ENCODE measurements at regions not wholly inside any gene's neighbourhood (a gene's known extent, or its start where the extent isn't known, plus 50 kb on each side); places are given as distances from the start of the nearest gene placed in this dataset.

- TF ChIP-seq SP1 (IDR thresholded peaks at IDR 0.05) = no peak
- TF ChIP-seq L3MBTL2 (conservative IDR thresholded peaks at IDR 0.05) = no peak
- no peak for TF ChIP-seq SUZ12 (IDR thresholded peaks at IDR 0.05)
- TF ChIP-seq BHLHE40 (IDR thresholded peaks at IDR 0.05; ENCODE audit: borderline replicate concordance) = no peak
- no peak for TF ChIP-seq FOXK2 (IDR thresholded peaks at IDR 0.05)
- no peak for TF ChIP-seq CTBP1 (IDR thresholded peaks at IDR 0.05; ENCODE audit: borderline replicate concordance)
- no peak for TF ChIP-seq ARNT (IDR thresholded peaks at IDR 0.05)
- no peak for TF ChIP-seq FOXM1 (IDR thresholded peaks at IDR 0.05; ENCODE audit: borderline replicate concordance)
- no peak for TF ChIP-seq NFRKB (IDR thresholded peaks at IDR 0.05)
- no peak for TF ChIP-seq ZNF384 (IDR thresholded peaks at IDR 0.05)
- TF ChIP-seq, protein P1, sequence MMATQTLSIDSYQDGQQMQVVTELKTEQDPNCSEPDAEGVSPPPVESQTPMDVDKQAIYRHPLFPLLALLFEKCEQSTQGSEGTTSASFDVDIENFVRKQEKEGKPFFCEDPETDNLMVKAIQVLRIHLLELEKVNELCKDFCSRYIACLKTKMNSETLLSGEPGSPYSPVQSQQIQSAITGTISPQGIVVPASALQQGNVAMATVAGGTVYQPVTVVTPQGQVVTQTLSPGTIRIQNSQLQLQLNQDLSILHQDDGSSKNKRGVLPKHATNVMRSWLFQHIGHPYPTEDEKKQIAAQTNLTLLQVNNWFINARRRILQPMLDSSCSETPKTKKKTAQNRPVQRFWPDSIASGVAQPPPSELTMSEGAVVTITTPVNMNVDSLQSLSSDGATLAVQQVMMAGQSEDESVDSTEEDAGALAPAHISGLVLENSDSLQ (IDR thresholded peaks at IDR 0.05) = no peak
- no peak for TF ChIP-seq LEF1 (IDR thresholded peaks at IDR 0.05; ENCODE audit: borderline replicate concordance)
- no peak for TF ChIP-seq FOXA1 (IDR thresholded peaks at IDR 0.05)
- no peak for TF ChIP-seq ELF4 (IDR thresholded peaks at IDR 0.05)
- no peak for TF ChIP-seq TARDBP (IDR thresholded peaks at IDR 0.05)
- no peak for TF ChIP-seq HDGF (IDR thresholded peaks at IDR 0.05; ENCODE audit: borderline replicate concordance)
- ChIA-PET POLR2A (no interaction called here), CTCF (no interaction called here)
- no peak for DNase-seq (ENCODE audit: extremely low spot score)
These were observed 364.3 kb upstream of the CDH10 start for GRCh38 chr5:25009063-25009462.

- peak; percentile 21 for DNase-seq (ENCODE audit: extremely low spot score)
- TF ChIP-seq FOXA1 (IDR thresholded peaks at IDR 0.05) (no peak), ARNT (IDR thresholded peaks at IDR 0.05) (no peak), HDGF (IDR thresholded peaks at IDR 0.05; ENCODE audit: borderline replicate concordance) (no peak), SP1 (IDR thresholded peaks at IDR 0.05) (no peak), SUZ12 (IDR thresholded peaks at IDR 0.05) (no peak), FOXM1 (IDR thresholded peaks at IDR 0.05; ENCODE audit: borderline replicate concordance) (no peak), TARDBP (IDR thresholded peaks at IDR 0.05) (no peak), NFRKB (IDR thresholded peaks at IDR 0.05) (no peak), BHLHE40 (IDR thresholded peaks at IDR 0.05; ENCODE audit: borderline replicate concordance) (no peak), LEF1 (IDR thresholded peaks at IDR 0.05; ENCODE audit: borderline replicate concordance) (no peak), L3MBTL2 (conservative IDR thresholded peaks at IDR 0.05) (no peak), CTBP1 (IDR thresholded peaks at IDR 0.05; ENCODE audit: borderline replicate concordance) (no peak), ZNF384 (IDR thresholded peaks at IDR 0.05) (no peak), ELF4 (IDR thresholded peaks at IDR 0.05) (no peak)
- TF ChIP-seq, protein P1 (IDR thresholded peaks at IDR 0.05) = no peak
- CTCF ChIA-PET = interaction anchor here (0.6 to 1.3 kb wide), 5 partner anchors 55 to 995 kb away, joined by 3 read pairs; no protein-coding TSS in a partner anchor
- POLR2A ChIA-PET = no interaction called here
These were observed 362.0 kb upstream of the CDH10 start for GRCh38 chr5:25006734-25007133.

GRCh38 chr5:25006237-25006636 lies 361.5 kb upstream of the CDH10 start:
- TF ChIP-seq SP1 (IDR thresholded peaks at IDR 0.05) (no peak), TARDBP (IDR thresholded peaks at IDR 0.05) (no peak), L3MBTL2 (conservative IDR thresholded peaks at IDR 0.05) (no peak), FOXM1 (IDR thresholded peaks at IDR 0.05; ENCODE audit: borderline replicate concordance) (no peak), LEF1 (IDR thresholded peaks at IDR 0.05; ENCODE audit: borderline replicate concordance) (no peak), NFRKB (IDR thresholded peaks at IDR 0.05) (no peak), ELF4 (IDR thresholded peaks at IDR 0.05) (no peak), FOXK2 (IDR thresholded peaks at IDR 0.05) (no peak), FOXA1 (IDR thresholded peaks at IDR 0.05) (no peak), CTBP1 (IDR thresholded peaks at IDR 0.05; ENCODE audit: borderline replicate concordance) (no peak), ARNT (IDR thresholded peaks at IDR 0.05) (no peak), SUZ12 (IDR thresholded peaks at IDR 0.05) (no peak), ZNF384 (IDR thresholded peaks at IDR 0.05) (no peak), BHLHE40 (IDR thresholded peaks at IDR 0.05; ENCODE audit: borderline replicate concordance) (no peak), HDGF (IDR thresholded peaks at IDR 0.05; ENCODE audit: borderline replicate concordance) (no peak)
- TF ChIP-seq, protein P1 (IDR thresholded peaks at IDR 0.05) = no peak
- POLR2A ChIA-PET = no interaction called here
- CTCF ChIA-PET = interaction anchor here (0.7 to 1.3 kb wide), 3 partner anchors 56 to 362 kb away, joined by 3 read pairs; partner anchors contain the start of gene CDH10
- DNase-seq (ENCODE audit: extremely low spot score) = no peak

- TF ChIP-seq FOXK2 (IDR thresholded peaks at IDR 0.05) = no peak
- TF ChIP-seq HDGF (IDR thresholded peaks at IDR 0.05; ENCODE audit: borderline replicate concordance) = no peak
- TF ChIP-seq CTBP1 (IDR thresholded peaks at IDR 0.05; ENCODE audit: borderline replicate concordance) = no peak
- TF ChIP-seq FOXA1 (IDR thresholded peaks at IDR 0.05) = no peak
- TF ChIP-seq L3MBTL2 (conservative IDR thresholded peaks at IDR 0.05) = no peak
- TF ChIP-seq FOXM1 (IDR thresholded peaks at IDR 0.05; ENCODE audit: borderline replicate concordance) = no peak
- TF ChIP-seq TARDBP (IDR thresholded peaks at IDR 0.05) = no peak
- POLR2A ChIA-PET = no interaction called here
- CTCF ChIA-PET = interaction anchor here (0.6 to 1.1 kb wide), 2 partner anchors 361 to 382 kb away, joined by 3 read pairs; partner anchors contain the start of gene CDH10
- DNase-seq (ENCODE audit: extremely low spot score) = no peak
These were observed 360.7 kb upstream of the CDH10 start for GRCh38 chr5:25005431-25005830.

GRCh38 chr5:25002371-25002770 lies 357.6 kb upstream of the CDH10 start:
- no peak for DNase-seq (ENCODE audit: extremely low spot score)
- POLR2A ChIA-PET = no interaction called here
- CTCF ChIA-PET = no interaction called here
- no peak for TF ChIP-seq ZNF384 (IDR thresholded peaks at IDR 0.05)
- no peak for TF ChIP-seq TARDBP (IDR thresholded peaks at IDR 0.05)
- TF ChIP-seq, protein P1 (IDR thresholded peaks at IDR 0.05) = no peak
- no peak for TF ChIP-seq ARNT (IDR thresholded peaks at IDR 0.05)
- no peak for TF ChIP-seq BHLHE40 (IDR thresholded peaks at IDR 0.05; ENCODE audit: borderline replicate concordance)
- TF ChIP-seq FOXA1 (IDR thresholded peaks at IDR 0.05) = no peak
- TF ChIP-seq FOXK2 (IDR thresholded peaks at IDR 0.05) = no peak
- no peak for TF ChIP-seq LEF1 (IDR thresholded peaks at IDR 0.05; ENCODE audit: borderline replicate concordance)
